ENCODE measurements at regions not wholly inside any gene's neighbourhood (a gene's known extent, or its start where the extent isn't known, plus 50 kb on each side); places are given as distances from the start of the nearest gene placed in this dataset.
"Not testable (repeated sequence)": the region's sequence is repeated elsewhere in the genome, so short reads cannot be mapped to it uniquely, and the experiment has no call there.

DNA sequence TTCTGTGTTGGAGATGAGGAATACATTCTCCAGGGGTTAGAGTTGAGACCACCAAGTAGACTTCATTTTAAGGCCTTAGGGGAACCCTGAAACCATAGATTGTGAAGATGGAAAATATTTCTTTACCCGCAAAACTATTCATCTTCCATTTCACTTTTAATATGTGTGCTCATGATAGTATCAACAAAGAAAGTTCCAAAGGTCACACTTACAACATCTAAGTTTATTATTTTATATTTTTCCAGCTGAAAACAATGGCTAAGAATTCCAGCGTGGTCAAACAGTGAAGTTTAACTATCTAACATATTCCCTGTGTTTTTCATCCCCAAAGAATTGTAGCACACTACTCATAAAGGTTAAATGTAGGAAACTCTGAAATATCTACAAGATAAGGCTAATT, 214.5 kb upstream of the GIMD1 start:
- TF ChIP-seq, protein P1, sequence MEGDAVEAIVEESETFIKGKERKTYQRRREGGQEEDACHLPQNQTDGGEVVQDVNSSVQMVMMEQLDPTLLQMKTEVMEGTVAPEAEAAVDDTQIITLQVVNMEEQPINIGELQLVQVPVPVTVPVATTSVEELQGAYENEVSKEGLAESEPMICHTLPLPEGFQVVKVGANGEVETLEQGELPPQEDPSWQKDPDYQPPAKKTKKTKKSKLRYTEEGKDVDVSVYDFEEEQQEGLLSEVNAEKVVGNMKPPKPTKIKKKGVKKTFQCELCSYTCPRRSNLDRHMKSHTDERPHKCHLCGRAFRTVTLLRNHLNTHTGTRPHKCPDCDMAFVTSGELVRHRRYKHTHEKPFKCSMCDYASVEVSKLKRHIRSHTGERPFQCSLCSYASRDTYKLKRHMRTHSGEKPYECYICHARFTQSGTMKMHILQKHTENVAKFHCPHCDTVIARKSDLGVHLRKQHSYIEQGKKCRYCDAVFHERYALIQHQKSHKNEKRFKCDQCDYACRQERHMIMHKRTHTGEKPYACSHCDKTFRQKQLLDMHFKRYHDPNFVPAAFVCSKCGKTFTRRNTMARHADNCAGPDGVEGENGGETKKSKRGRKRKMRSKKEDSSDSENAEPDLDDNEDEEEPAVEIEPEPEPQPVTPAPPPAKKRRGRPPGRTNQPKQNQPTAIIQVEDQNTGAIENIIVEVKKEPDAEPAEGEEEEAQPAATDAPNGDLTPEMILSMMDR (IDR thresholded peaks at IDR 0.05; ENCODE audit: low read length, missing control alignments), result no peak
- H3K4me3 ChIP-seq (replicated peaks; ENCODE audit: low read depth, low read length), result no peak overlapping the region
- no peak for DNase-seq (ENCODE audit: low read depth)

DNA sequence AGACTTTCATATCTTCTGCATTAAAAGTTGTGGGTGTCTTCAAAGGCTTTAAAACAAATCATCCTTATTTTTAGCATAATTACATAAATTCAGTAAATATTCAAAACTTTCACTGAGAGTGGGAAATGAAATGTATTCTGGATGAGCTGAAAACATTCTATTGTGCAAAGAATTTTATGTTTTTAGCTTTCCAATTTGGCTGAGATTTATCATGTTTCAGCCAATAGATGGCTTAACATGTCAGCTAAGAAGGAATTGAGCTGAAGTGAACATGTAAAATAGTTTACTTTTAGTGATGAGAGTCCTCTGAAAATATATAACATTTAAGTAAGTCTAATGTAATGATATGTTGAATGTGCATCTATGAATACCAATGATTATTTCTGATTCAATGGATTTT, 213.5 kb upstream of the GIMD1 start:
- no peak overlapping the region for H3K4me3 ChIP-seq (replicated peaks; ENCODE audit: low read depth, low read length)
- DNase-seq (ENCODE audit: low read depth), result no peak
- TF ChIP-seq, protein P1 (IDR thresholded peaks at IDR 0.05; ENCODE audit: low read length, missing control alignments), result no peak

DNA sequence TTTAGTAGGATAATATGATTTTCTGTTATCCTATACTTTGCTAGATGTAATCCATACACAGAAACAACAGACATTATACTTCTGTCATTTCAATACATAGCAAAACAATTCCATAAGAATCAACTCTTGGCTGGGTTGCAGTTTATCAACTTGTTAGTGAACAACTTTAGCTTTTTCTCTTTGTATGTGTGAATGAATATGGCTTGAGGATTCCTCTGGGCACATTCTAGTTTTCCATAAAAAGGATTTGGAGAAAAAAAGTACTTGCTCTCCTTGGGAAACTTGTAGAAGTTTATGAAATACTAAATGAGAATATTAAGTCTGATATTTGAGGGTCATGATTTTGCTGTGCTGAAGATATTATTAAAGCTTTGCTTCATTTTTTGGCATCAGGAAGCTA, 210.7 kb upstream of the GIMD1 start:
- TF ChIP-seq, protein P1 (IDR thresholded peaks at IDR 0.05; ENCODE audit: low read length, missing control alignments), result no peak
- no peak overlapping the region for H3K4me3 ChIP-seq (replicated peaks; ENCODE audit: low read depth, low read length)
- no peak for DNase-seq (ENCODE audit: low read depth)

DNA sequence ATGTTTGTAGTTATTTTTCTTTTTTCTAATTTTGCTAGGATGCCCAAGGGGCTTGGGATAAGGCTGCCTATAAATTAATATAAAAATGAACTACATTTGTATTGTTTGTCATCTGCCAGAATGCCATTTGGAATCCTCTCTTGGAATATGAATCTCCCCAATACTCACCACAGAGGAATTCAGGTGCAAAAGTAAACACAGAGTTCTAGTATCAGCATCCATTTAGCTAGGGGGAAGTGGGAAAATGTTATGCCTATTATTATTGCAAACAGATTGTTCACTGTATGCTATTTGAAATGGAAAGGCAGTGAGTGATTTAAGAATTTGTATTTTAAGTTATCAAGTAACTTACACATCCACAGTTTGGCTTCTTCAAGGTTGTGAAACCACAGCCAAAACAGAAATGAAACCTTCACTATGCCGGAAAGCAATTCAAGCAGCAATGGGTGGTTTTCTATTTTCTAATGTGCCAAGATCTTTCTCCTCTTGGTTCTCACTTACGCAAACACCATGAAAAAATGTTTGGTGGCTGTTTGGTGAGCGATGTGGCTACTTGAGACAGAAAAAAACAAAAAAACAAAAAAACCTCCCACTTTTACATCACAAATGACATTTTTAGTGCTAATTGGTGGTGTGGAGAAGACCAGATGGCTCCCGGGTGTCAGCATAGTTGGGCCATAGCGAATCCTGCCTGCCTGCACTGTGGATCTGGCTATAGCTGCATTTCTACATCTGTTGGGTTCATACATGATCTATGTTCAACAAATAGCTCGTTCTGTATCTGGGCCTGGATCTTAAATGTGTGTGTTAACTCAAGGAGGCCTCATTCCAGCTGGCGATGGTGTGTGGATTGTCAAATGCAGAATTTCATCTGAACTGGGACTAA, 200.8 kb upstream of the GIMD1 start:
- TF ChIP-seq, protein P1 (IDR thresholded peaks at IDR 0.05; ENCODE audit: low read length, missing control alignments), result no peak
- no peak for DNase-seq (ENCODE audit: low read depth)
- H3K4me3 ChIP-seq (replicated peaks; ENCODE audit: low read depth, low read length), result no peak overlapping the region

DNA sequence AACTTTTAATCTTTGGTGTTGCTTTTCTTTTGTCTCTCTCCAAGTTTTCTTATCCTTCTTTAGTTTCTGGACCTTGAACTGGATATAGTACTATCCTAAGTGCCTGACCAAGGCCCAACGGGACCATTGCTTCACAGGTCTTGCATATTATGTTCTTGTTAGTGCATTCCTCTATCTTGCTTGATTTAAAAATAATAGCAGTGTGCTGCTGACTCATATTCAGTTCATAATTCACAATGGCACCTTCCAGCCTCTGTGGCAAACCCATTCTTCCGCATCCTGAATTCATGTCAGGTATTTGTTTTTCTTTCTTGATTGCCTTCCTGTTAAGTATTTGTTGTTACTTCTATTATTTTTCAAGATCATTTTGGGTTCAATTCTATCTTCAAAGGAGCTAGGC, 197.1 kb upstream of the GIMD1 start:
- no peak overlapping the region for H3K4me3 ChIP-seq (replicated peaks; ENCODE audit: low read depth, low read length)
- no peak for DNase-seq (ENCODE audit: low read depth)
- TF ChIP-seq, protein P1 (IDR thresholded peaks at IDR 0.05; ENCODE audit: low read length, missing control alignments), result no peak

DNA sequence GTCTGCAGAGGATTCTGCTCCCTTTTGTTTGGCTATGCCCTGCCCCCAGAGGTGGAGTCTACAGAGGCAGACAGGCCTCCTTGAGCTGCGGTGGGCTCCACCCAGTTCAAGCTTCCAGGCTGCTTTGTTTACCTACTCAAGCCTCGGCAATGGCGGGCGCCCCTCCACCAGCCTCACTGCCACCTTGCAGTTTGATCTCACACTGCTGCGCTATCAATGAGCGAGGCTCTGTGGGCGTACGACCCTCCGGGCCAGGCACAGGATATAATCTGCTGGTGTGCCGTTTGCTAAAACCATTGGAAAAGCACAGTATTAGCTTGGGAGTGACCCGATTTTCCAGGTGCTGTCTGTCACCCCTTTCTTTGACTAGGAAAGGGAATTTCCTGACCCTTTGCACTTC, 195.1 kb upstream of the GIMD1 start:
- H3K4me3 ChIP-seq (replicated peaks; ENCODE audit: low read depth, low read length); DNase-seq (ENCODE audit: low read depth): not testable (repeated sequence)

DNA sequence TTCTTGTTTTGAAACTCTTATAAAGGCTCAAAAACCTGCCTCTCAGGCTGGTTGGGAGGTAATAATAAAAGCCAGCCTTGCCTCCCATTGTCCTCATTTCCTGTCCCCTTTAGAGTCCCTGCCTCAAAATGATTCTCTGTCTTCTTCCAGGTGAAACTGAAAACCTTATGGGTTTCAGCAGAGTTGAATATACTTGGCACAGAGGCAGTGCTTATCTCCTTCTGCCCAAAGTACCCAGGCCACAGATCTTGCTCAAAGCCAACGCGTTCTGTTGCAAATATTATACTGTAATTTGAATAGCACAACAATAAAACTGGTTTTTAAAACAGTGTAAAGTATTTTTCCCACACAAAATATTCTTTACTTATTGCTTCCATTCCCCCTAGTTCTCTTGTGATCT, 183.1 kb upstream of the GIMD1 start:
- H3K4me3 ChIP-seq (replicated peaks; ENCODE audit: low read depth, low read length), result no peak overlapping the region
- TF ChIP-seq, protein P1 (IDR thresholded peaks at IDR 0.05; ENCODE audit: low read length, missing control alignments), result no peak
- DNase-seq (ENCODE audit: low read depth), result no peak
